ENCODE measurements at regions not wholly inside any gene's neighbourhood (a gene's known extent, or its start where the extent isn't known, plus 50 kb on each side); places are given as distances from the start of the nearest gene placed in this dataset.

DNA sequence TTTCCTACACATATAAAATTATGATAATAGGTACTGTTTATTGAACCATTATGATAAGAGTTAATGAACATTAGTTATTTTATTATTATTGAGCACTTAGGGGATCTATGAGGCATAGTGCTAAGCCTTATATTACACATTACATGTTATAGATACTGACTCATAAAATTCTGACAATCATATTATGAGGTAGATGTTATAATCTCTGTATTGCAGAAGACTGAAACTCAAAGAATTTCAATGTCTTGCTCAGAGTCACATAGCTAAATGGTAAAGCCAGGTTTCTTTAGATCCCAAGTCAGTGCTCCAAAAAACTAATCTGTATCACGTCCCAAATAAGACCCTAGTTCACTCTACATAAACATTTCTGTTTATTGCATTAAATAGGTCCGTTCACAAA is 207.2 kb upstream of the CNKSR2 start:
- TF ChIP-seq EZH2 (conservative IDR thresholded peaks at IDR 0.05; ENCODE audit: low read depth, low read length) (no peak), SMARCC2 (IDR thresholded peaks at IDR 0.05) (no peak), ZFX (CRISPR knock-in tag; IDR thresholded peaks at IDR 0.05; ENCODE audit: low read depth) (no peak)
- TF ChIP-seq, protein P1, sequence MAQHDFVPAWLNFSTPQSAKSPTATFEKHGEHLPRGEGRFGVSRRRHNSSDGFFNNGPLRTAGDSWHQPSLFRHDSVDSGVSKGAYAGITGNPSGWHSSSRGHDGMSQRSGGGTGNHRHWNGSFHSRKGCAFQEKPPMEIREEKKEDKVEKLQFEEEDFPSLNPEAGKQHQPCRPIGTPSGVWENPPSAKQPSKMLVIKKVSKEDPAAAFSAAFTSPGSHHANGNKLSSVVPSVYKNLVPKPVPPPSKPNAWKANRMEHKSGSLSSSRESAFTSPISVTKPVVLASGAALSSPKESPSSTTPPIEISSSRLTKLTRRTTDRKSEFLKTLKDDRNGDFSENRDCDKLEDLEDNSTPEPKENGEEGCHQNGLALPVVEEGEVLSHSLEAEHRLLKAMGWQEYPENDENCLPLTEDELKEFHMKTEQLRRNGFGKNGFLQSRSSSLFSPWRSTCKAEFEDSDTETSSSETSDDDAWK (CRISPR knock-in tag; IDR thresholded peaks at IDR 0.05): no peak

Measured in HepG2 (cell line).